NCI-H82 treated with DMSO at 0.1 percent for 48 hours (cell line): ENCODE measurements at regions not wholly inside any gene's neighbourhood (a gene's known extent, or its start where the extent isn't known, plus 50 kb on each side); places are given as distances from the start of the nearest gene placed in this dataset.
A peak's percentile ranks its signal among the peaks of the same experiment; 100 is the strongest.

Experiments used
- DNase-seq: peaks from one replicate; lab custom pipeline; 2025; ENCODE audit not compliant: unreplicated experiment; lab: John Stamatoyannopoulos, UW

DNA sequence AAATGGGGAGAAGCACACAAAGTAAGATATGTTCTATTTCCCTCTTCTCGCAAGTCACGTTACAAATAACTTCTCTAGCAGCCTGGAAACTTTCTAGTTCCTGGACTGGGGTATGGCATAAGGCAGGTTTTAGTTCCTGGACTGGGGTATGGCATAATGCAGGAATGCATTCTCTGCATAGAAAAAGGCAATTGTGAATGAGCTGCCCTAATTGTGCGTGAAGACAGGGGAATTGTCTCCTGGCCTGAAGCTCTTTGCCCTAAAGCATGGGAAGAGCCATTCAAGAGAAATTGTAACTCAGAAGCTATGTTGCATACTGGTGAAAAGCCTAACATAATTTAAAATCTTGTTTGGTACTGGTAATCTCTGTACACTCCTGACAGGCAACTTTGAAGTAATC, 54.3 kb upstream of the CBLB start:
- no peak for DNase-seq

DNA sequence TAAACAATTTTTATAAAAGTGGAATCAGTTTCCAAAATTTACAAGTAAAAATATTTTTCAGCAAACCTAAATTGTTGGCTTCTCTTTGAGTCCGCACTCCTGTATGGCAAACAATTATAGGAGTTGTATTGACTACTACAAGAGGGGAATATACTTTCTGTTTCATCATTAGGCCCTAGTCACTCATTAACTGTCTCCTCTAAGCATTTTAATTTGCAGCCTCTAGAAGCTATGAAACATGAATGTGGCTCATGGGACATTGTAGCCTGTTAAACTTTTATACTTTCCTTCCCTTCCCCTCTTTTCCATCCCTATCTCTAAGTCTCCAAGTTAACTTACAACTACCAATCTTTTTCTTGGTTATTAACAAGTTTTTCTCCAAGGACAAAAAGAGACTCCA, 58.9 kb upstream of the CBLB start:
- DNase-seq: no peak

- DNase-seq: no peak
Observed at GRCh38 chr3:105930733-105931132, 61.9 kb upstream of the CBLB start.

GRCh38 chr3:105931500-105931899, 62.7 kb upstream of the CBLB start:
- DNase-seq: no peak

GRCh38 chr3:105933871-105934270, 65.1 kb upstream of the CBLB start:
- DNase-seq: no peak

GRCh38 chr3:105938101-105938500, 69.3 kb upstream of the CBLB start:
- DNase-seq: no peak

GRCh38 chr3:105938806-105939205, 70.0 kb upstream of the CBLB start:
- no peak for DNase-seq

- no peak for DNase-seq
Observed at GRCh38 chr3:105944276-105944675, 75.5 kb upstream of the CBLB start.

DNA sequence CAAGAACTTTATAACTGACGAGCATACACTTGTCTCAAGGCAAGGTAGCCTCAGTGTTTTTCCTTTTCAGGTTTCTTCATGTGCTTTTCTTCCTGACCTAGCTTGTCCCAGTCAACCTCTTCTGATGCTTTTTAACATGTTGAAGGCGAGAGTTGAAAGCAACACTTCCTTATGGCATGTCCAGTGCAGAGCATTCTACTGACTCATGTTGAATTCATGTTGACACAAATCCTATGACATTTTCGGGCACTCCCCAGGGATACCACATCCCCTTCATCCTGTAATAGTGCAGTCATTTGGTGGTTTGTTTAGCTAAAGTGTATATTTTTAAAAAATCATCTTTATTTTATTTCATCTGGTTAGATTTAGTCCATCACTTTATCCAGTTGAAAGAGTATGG, 75.9 kb upstream of the CBLB start:
- no peak for DNase-seq

DNA sequence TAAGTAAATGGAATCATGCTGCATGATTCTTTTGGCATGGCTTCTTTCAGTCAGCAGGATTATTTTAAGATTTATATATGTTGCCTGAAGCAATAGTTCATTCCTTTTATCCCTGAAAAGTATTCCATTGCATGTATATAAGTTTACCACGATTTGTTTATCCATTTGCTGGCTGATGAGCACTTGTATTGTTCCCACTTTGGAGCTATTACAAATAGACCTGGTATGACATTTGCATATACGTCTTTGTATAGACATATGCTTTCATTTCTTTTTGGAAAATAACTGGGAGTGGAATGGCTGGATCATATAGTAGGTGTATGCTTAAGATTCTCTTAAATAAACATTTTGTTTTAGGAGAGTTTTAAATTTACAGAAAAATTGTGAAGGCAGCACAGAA, 79.3 kb upstream of the CBLB start:
- no peak for DNase-seq

DNA sequence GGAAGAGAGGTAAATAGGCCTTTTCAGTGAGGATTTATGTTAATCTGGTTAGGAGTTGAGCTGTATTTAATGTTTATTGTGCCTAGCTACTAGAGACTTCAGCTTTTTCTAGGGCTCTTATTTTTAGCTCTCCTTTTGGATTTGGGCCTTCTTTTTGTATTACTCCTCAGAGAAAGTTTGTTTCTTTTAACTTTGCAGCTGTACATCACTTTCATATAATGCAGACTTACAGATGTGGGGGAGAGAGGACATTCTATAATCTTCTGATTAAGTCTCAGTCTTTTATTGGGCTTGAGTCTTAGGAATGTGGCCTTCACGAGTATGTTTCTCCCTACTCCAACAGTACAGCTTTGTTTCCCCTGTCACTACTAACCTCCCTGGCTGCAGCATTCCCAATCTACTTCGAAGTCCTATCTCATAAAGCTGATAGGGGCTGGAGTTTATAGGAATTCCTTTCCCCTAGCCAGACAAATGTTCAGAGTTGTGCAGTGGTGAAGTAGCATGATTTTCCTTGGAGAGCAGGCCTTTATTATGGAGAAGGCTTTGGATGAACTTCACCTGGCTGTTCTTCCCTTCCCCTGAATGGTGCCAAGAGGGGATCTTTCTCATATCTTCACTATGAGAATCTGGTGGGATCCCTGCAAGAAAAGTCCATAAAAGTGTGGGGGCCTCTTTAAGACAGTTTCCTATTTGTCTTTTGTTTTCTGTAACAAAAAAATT, 82.2 kb upstream of the CBLB start:
- peak; percentile 76 for DNase-seq

GRCh38 chr3:105953831-105954230, 85.0 kb upstream of the CBLB start:
- DNase-seq: no peak

DNA sequence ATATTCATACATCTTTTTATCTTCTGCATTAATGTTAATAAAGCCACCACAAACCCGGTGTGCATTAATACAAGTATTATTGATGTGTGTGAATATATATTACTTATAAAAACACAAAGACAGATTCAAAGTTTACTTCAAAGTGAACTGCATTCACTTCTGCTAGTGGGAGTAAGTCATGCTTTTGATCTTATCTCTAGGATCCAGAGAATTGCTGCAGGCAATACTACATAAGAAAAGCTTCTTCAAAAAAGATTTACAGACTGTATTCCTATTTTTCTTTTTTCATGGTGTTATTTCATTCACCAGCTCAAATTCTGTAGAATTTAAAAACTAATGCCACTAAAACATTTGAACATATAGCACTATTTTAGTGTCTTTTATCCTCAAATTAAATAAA, 87.5 kb upstream of the CBLB start:
- no peak for DNase-seq

GRCh38 chr3:105957722-105958121, 88.9 kb upstream of the CBLB start:
- DNase-seq: no peak

GRCh38 chr3:105958237-105959000, 89.6 kb upstream of the CBLB start:
- DNase-seq: peak; percentile 96

DNA sequence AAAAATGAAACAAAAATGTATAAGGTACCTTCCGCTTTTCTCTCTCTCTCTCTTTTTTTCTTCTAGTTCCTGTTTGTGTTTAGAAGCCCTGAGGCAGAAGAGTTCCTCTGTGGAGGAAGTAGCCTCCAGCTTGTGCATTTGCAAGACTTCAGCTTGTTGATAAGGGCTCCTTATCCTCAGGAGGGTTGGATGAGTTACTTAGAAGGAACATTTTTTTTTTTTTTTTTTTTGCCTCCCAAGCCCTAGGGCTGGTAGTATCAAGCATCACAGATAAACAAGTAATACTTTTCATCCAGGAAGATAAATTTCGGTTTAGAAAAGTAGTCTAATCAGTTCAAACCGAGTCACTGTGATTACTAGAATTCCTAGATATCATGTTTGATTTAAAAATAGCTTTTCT, 91.0 kb upstream of the CBLB start:
- DNase-seq: no peak

DNA sequence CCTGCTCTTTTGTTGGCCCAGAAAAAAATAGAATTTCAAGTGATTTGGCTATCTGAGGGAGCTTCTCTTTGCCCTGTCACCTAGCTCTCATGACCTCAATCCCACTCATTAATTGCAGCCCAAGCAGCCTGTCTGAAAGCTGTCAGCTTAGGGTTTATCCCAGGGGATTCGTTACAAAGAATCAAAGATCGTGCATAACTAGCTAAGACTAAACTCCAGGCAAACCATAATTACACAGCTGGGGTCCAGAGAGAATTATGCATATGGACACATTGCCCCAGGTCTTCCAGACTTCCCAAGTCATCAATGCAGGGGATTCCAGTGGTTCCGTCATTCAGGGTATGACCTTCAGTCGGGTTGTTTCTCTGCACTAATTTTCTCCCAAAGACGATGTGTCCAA, 91.6 kb upstream of the CBLB start:
- peak; percentile 97 for DNase-seq

- DNase-seq: no peak
Observed at GRCh38 chr3:105963161-105963560, 94.3 kb upstream of the CBLB start.

DNA sequence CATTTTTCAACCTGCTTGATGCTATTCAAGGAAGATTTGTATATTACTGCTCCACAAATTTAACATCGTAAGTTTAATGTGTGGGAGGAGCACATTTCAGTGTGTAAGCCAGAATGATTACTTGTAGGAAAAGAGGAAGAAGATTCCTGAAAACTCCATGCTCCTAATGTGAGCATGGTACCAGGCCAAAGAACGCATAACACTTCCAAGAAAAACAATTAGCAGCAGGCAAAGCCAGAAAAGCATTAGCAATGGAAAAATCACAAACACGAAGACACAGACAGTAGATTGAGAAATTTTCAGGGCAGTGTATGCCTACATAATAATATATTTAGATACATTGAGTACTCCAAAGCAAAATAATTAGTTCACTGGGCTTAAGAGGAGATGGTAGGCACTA, 96.6 kb upstream of the CBLB start:
- DNase-seq: no peak

DNA sequence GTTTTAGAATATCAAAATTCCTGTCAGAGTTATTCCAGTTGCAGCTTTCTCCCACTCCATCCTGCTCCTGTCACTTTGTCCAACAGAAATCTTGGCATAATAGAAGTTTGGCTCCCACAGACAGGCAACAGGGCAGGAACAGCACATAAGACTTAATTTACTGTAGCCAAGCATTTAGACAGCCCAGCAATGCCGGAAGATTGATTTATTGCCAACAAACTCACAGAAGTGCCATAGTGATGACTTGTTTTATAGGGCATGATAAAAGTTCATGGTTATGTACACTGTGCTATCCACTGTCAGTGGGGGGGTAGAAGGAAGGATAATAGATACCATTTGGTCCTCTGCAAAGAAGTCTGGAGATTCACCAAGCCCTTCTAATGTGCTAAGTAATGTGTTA, 98.3 kb upstream of the CBLB start:
- DNase-seq: peak; percentile 64

DNA sequence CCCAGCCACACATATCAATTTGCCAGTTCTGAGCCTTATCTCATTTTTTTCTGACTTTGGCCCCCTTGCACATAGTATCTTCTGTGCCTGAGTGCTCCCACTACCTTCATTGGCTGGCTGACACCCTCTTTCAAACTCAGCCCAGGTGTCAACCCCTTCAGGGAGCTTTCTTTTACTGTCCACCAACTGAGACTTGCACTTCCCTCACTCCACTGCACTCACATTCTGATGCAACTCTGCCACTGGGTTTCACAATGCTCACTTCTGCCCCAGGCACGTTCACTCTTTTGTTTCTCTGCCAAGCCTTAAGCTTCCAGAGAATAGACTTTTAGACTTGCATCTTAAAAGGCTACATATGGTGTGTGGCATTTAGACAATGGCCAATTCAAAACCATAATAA, 101.5 kb upstream of the CBLB start:
- no peak for DNase-seq

DNA sequence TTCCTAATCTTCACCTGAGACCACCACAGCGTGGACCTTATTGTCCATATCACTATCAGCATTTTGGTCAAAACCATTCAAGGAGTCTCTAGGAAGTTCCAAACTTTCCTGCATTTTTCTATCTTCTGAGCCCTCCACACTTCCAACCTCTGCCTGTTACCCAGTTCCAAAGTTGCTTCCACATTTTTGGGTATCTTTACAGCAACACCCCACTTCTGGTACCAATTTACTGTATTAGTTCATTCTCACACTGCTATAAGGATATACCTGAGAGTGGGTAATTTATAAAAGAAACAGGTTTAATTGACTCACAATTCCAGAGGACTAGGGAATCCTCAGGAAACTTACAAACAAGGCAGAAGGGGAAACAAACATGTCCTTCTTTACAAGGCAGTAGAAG, 103.3 kb upstream of the CBLB start:
- no peak for DNase-seq

DNA sequence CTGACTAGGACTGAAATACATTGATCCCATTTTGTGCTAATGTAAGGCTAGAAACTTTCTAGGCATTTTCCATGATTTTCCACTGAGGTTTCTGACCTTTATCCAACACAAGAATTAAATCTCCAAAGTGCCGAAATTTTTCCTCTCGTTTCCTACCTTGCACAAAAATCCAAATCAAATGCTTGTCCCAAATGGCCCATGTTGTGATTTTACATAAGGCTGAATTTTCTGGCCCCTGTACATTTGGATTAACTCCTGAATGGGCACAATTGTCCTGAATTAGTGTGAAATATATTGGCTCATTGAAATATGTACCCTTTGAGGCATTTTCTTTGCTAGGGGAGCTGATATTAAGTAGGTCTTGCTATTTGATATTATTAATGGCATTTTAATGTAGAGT, 105.6 kb upstream of the CBLB start:
- no peak for DNase-seq
